ENCODE measurements at regions not wholly inside any gene's neighbourhood (a gene's known extent, or its start where the extent isn't known, plus 50 kb on each side); places are given as distances from the start of the nearest gene placed in this dataset.

GRCh38 chr11:119996556-119996955, 141.4 kb downstream of the TRIM29 start:
- H3K27ac ChIP-seq (ENCODE audit: insufficient read length, low read depth, low read length): no peak overlapping the region
- H2AFZ ChIP-seq (ENCODE audit: low read length): no peak overlapping the region
- no peak overlapping the region for H2BK15ac ChIP-seq (ENCODE audit: low read depth, low read length)
- Mint-ChIP-seq H3K36me3 (ENCODE audit: insufficient read depth in 1 of 3, low read depth in 3 of 3) (peaks cover 0 to 8% (median 0%) of the 10 kb centered on the region in 3 experiments; a peak in 1 of 7 replicates), H3K9me3 (peaks cover 0 to 4% of the 10 kb centered on the region in 2 experiments; a peak in 1 of 5 replicates), H3K4me1 (peaks cover 36 to 39% of the 10 kb centered on the region in 2 experiments), H3K4me3 (no peak overlapping the region), H3K27me3 (ENCODE audit: low read depth) (peaks cover 38% of the 10 kb centered on the region), H3K27ac (no peak overlapping the region)
- no peak overlapping the region for H3T11ph ChIP-seq (ENCODE audit: low read length)
- H4K91ac ChIP-seq (ENCODE audit: insufficient read length, low read depth, low read length): no peak overlapping the region
- H4K8ac ChIP-seq (replicated peaks; ENCODE audit: insufficient read length, low read depth, low read length): no peak overlapping the region
- no peak for DNase-seq
- no peaks in the 10 kb centered on the region for H3K9me3 ChIP-seq (ENCODE audit: control insufficient read depth, low read depth, low read length)
- no peak overlapping the region for H2BK20ac ChIP-seq (ENCODE audit: low read depth, low read length, poor library complexity, severe bottlenecking)
- H3K14ac ChIP-seq (ENCODE audit: insufficient read depth, low read length): no peak overlapping the region
- no CpG with 5 or more reads among the region's 5 CpGs for WGBS (ENCODE audit: extremely low coverage, insufficient read length, low lambda C conversion rate)
- no peaks in the 10 kb centered on the region for H3K79me2 ChIP-seq (ENCODE audit: insufficient read depth, low read length)
- no peak overlapping the region for H3K23ac ChIP-seq (ENCODE audit: insufficient read length, low read depth, low read length)
- H3K9ac ChIP-seq (ENCODE audit: extremely low read depth, insufficient read length, low read length): no peak overlapping the region
- no peak overlapping the region for H3K18ac ChIP-seq (ENCODE audit: insufficient read length, low read depth, low read length)
- H3K4me1 ChIP-seq (ENCODE audit: insufficient read depth, low read length): peaks cover 3% of the 10 kb centered on the region
- no peaks in the 10 kb centered on the region for H3K27me3 ChIP-seq (ENCODE audit: insufficient read depth, low read length)
- no peak overlapping the region for H4K5ac ChIP-seq (ENCODE audit: insufficient read length, low read depth, low read length)
- H2AK5ac ChIP-seq (ENCODE audit: insufficient read length, low read length): no peak overlapping the region
- H3K79me1 ChIP-seq (ENCODE audit: insufficient read depth, low read depth, low read length, poor library complexity, severe bottlenecking): no peaks in the 10 kb centered on the region
- H3K4me2 ChIP-seq (ENCODE audit: insufficient read depth, insufficient read length, low read length): no peak overlapping the region
- H2BK120ac ChIP-seq (ENCODE audit: low read depth, low read length, poor library complexity, severe bottlenecking): no peak overlapping the region
- no peak overlapping the region for H2BK12ac ChIP-seq (ENCODE audit: insufficient read length, low read depth, low read length)
- no peak overlapping the region for H2BK5ac ChIP-seq (ENCODE audit: insufficient read length, low read length)
- H4K20me1 ChIP-seq (ENCODE audit: control insufficient read depth, insufficient read depth, insufficient read length): no peaks in the 10 kb centered on the region
- no peak overlapping the region for H3K4ac ChIP-seq (ENCODE audit: low read depth, low read length)
- no peaks in the 10 kb centered on the region for H3K23me2 ChIP-seq (ENCODE audit: insufficient read length, low read depth, low read length, poor library complexity, severe bottlenecking)
- TF ChIP-seq CTCF (conservative IDR thresholded peaks at IDR 0.05): no peak
- no peak overlapping the region for H3K56ac ChIP-seq (ENCODE audit: insufficient read length, low read depth, low read length)
